Mesothelial cell of epicardium (in vitro differentiated cells): ENCODE measurements at regions not wholly inside any gene's neighbourhood (a gene's known extent, or its start where the extent isn't known, plus 50 kb on each side); places are given as distances from the start of the nearest gene placed in this dataset.

Experiments
- DNase-seq, 2 experiments: peaks; one replicate each; pipeline ENCODE4 v3.0.0; 2021; ENCODE audit warnings: low spot score in 2 of 2; ENCODE audit not compliant: unreplicated experiment in 2 of 2
- H3K27ac Mint-ChIP-seq: 2 replicates; pipeline ENCODE4 v1.8.0; 2021; ENCODE audit warnings: mixed read lengths
- H3K27me3 Mint-ChIP-seq: 2 replicates; pipeline ENCODE4 v1.8.0; 2021; ENCODE audit warnings: low read depth, mixed read lengths
- H3K36me3 Mint-ChIP-seq: 2 replicates; pipeline ENCODE4 v1.8.0; 2021; ENCODE audit warnings: mixed read lengths
- H3K4me1 Mint-ChIP-seq: 2 replicates; pipeline ENCODE4 v1.8.0; 2021; ENCODE audit warnings: mixed read lengths
- H3K4me3 Mint-ChIP-seq: 2 replicates; pipeline ENCODE4 v1.8.0; 2021; ENCODE audit warnings: mild to moderate bottlenecking, moderate library complexity, mixed read lengths
- H3K9me3 Mint-ChIP-seq: 2 replicates; pipeline ENCODE4 v1.8.0; 2021; ENCODE audit warnings: mixed read lengths
- TF ChIP-seq, protein P1 (sequence below): fragments of 200-600 bp; sonication (generic); IDR thresholded peaks from one replicate; pipeline ENCODE4 v1.5.0; 2021; ENCODE audit warnings: antibody characterized with exemption; ENCODE audit not compliant: unreplicated experiment

GRCh38 chr18:37714691-37715090, 149.1 kb upstream of the CELF4 start:
- H3K27ac Mint-ChIP-seq, result no peak overlapping the region
- no peaks in the 10 kb centered on the region for H3K4me1 Mint-ChIP-seq
- TF ChIP-seq, protein P1, sequence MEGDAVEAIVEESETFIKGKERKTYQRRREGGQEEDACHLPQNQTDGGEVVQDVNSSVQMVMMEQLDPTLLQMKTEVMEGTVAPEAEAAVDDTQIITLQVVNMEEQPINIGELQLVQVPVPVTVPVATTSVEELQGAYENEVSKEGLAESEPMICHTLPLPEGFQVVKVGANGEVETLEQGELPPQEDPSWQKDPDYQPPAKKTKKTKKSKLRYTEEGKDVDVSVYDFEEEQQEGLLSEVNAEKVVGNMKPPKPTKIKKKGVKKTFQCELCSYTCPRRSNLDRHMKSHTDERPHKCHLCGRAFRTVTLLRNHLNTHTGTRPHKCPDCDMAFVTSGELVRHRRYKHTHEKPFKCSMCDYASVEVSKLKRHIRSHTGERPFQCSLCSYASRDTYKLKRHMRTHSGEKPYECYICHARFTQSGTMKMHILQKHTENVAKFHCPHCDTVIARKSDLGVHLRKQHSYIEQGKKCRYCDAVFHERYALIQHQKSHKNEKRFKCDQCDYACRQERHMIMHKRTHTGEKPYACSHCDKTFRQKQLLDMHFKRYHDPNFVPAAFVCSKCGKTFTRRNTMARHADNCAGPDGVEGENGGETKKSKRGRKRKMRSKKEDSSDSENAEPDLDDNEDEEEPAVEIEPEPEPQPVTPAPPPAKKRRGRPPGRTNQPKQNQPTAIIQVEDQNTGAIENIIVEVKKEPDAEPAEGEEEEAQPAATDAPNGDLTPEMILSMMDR, result no peak
- no peaks in the 10 kb centered on the region for H3K36me3 Mint-ChIP-seq
- H3K4me3 Mint-ChIP-seq, result no peak overlapping the region
- H3K27me3 Mint-ChIP-seq, result peaks cover 4% of the 10 kb centered on the region
- H3K9me3 Mint-ChIP-seq, result no peaks in the 10 kb centered on the region
- no peak for DNase-seq

DNA sequence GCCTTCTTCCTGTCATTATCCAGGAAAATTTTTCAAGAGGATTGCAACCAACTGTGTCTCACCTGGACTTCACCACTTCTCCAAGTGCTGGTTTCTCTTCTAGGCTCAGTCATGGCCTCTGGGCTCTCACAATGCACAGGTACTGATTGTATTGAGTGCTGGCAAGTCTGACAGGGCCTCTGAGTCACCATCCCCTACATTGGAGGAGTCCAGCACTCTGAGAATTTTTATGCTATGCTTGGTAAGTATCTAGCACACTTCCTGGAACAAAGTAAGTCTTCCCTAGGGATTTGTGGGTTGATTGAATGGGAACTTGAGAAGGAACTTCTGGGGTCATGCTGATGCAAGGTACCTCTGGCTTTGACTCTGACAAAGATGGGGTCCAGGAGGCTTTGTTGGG, 147.2 kb upstream of the CELF4 start:
- Mint-ChIP-seq H3K27me3 (peaks cover 4% of the 10 kb centered on the region), H3K4me3 (no peak overlapping the region), H3K4me1 (no peaks in the 10 kb centered on the region), H3K27ac (no peak overlapping the region), H3K36me3 (no peaks in the 10 kb centered on the region), H3K9me3 (no peaks in the 10 kb centered on the region)
- DNase-seq, result no peak
- TF ChIP-seq, protein P1, result no peak

GRCh38 chr18:37711766-37712505, 146.3 kb upstream of the CELF4 start:
- H3K4me3 Mint-ChIP-seq, result no peak overlapping the region
- peaks cover 2% of the 10 kb centered on the region for H3K27me3 Mint-ChIP-seq
- H3K9me3 Mint-ChIP-seq, result no peaks in the 10 kb centered on the region
- TF ChIP-seq, protein P1, result no peak
- H3K4me1 Mint-ChIP-seq, result no peaks in the 10 kb centered on the region
- no peak for DNase-seq
- H3K27ac Mint-ChIP-seq, result no peak overlapping the region
- no peaks in the 10 kb centered on the region for H3K36me3 Mint-ChIP-seq

GRCh38 chr18:37710726-37711125, 145.1 kb upstream of the CELF4 start:
- Mint-ChIP-seq H3K27me3 (peaks cover 2% of the 10 kb centered on the region), H3K4me1 (no peaks in the 10 kb centered on the region), H3K9me3 (no peaks in the 10 kb centered on the region), H3K27ac (no peak overlapping the region), H3K4me3 (no peak overlapping the region), H3K36me3 (no peaks in the 10 kb centered on the region)
- no peak for DNase-seq
- TF ChIP-seq, protein P1, result no peak

GRCh38 chr18:37709740-37710139, 144.1 kb upstream of the CELF4 start:
- TF ChIP-seq, protein P1, result no peak
- no peaks in the 10 kb centered on the region for H3K27me3 Mint-ChIP-seq
- no peak overlapping the region for H3K4me3 Mint-ChIP-seq
- no peaks in the 10 kb centered on the region for H3K36me3 Mint-ChIP-seq
- no peak overlapping the region for H3K27ac Mint-ChIP-seq
- no peaks in the 10 kb centered on the region for H3K9me3 Mint-ChIP-seq
- H3K4me1 Mint-ChIP-seq, result no peaks in the 10 kb centered on the region
- no peak for DNase-seq
